BE2C (cell line): ENCODE measurements at regions not wholly inside any gene's neighbourhood (a gene's known extent, or its start where the extent isn't known, plus 50 kb on each side); places are given as distances from the start of the nearest gene placed in this dataset.

Experiments used
- DNase-seq: peaks from one replicate; pipeline ENCODE4 v3.0.0-alpha.2; 2020
- H3K27me3 ChIP-seq: fragments of 250-450 bp; sonication (Bioruptor Pico); 2 replicates; pipeline ENCODE4 v1.5.1; 2020; ENCODE audit warnings: mild to moderate bottlenecking
- H3K36me3 ChIP-seq: fragments of 250-450 bp; sonication (Bioruptor Pico); 2 replicates; pipeline ENCODE4 v1.5.1; 2020; ENCODE audit warnings: mild to moderate bottlenecking
- H3K4me1 ChIP-seq: fragments of 250-450 bp; sonication (Bioruptor Pico); 2 replicates; pipeline ENCODE4 v1.5.1; 2020
- H3K4me3 ChIP-seq: 2 replicates; pipeline ENCODE4 v1.5.1; 2011; ENCODE audit warnings: low read depth, low read length
- H3K9me3 ChIP-seq: fragments of 250-450 bp; sonication (Bioruptor Pico); 2 replicates; pipeline ENCODE4 v1.5.1; 2020
- CTCF ChIP-seq: IDR thresholded peaks from 2 replicates; pipeline ENCODE4 v1.5.1; 2012; ENCODE audit warnings: mild to moderate bottlenecking, low read depth, low read length

DNA sequence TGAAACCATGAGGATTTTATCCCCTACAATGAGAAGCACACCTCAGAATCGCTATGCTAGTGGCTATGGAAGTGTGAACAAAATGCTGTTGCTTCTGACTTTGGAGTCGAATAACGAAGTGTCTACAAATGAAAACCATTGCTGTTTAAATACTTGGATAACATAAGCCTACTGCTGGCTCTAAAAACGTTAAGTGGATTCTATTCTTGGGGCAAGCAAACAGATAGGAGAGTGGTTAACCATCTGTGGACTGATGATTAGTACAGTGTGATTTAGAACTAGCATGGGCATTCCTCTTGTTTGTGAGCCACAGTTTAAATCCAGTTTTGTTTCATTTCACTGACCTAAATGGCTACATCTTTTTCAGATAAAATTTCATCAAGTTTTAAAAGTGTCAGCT, 109.7 kb upstream of the PNPLA4 start:
- no peaks in the 10 kb centered on the region for H3K9me3 ChIP-seq
- H3K36me3 ChIP-seq: no peaks in the 10 kb centered on the region
- no peak overlapping the region for H3K4me3 ChIP-seq
- TF ChIP-seq CTCF: no peak
- no peaks in the 10 kb centered on the region for H3K27me3 ChIP-seq
- DNase-seq: no peak
- H3K4me1 ChIP-seq: no peaks in the 10 kb centered on the region

DNA sequence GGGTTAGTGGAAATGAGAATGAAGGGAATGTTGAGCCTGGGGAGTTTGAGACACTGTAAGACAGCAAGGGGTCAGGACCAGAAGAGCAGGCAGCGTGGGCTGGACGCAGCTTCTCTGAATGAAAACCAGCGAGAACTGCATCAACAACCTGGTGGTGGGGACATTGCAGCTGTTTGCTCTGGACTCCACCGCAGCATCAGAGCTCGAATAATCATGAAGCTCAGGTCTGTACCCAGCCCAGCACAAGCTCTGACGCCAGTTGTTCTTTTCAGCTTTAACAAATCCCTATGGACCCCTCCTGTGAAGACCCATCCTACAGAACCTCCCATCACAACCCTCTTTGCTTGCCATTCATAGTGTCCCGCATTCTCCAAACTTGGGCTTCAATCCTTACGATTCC, 106.8 kb upstream of the PNPLA4 start:
- Histone ChIP-seq H3K9me3 (no peaks in the 10 kb centered on the region), H3K4me3 (no peak overlapping the region), H3K27me3 (no peaks in the 10 kb centered on the region), H3K36me3 (no peaks in the 10 kb centered on the region), H3K4me1 (no peaks in the 10 kb centered on the region)
- no peak for DNase-seq
- no peak for TF ChIP-seq CTCF

DNA sequence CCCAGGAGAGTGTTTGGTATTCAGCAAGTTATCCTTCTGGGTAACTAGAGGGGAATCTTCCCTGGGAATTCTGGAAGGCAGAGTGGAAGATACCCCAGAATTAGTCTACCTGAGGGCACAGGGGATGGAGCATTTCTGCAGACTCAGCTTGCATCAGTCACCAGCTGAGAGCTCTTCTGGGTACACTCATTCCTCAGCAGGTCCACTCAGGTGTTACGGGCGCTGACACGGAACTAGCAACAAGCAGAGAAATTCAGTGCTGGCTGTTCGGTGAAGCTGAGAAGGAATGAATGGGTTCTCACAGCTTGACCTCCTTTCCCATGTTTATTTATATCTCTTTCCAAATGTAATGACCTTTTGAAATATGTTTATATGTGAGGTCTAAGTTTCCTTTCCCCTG, 106.0 kb upstream of the PNPLA4 start:
- DNase-seq: no peak
- no peaks in the 10 kb centered on the region for H3K36me3 ChIP-seq
- no peaks in the 10 kb centered on the region for H3K9me3 ChIP-seq
- TF ChIP-seq CTCF: no peak
- H3K27me3 ChIP-seq: no peaks in the 10 kb centered on the region
- no peaks in the 10 kb centered on the region for H3K4me1 ChIP-seq
- no peak overlapping the region for H3K4me3 ChIP-seq

DNA sequence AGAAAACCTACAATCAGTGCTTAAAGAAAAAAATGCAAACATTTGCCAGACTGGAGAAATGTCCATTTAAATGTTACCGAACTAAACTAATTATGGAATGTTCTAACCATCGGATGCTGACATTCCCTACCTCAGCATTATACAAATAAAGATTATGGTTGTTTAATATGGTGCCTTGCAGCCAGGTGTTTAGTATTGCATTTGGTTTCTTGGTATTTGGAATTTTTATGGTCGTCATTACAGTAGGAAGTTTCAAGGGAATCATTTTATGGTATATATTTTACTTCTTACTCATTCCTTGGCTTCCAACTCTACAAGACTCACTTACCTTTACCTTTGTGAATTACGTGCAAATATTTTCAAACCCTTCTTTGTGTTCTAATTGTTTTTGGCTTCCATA, 103.1 kb upstream of the PNPLA4 start:
- Histone ChIP-seq H3K9me3 (no peaks in the 10 kb centered on the region), H3K4me3 (no peak overlapping the region), H3K36me3 (no peaks in the 10 kb centered on the region), H3K4me1 (no peaks in the 10 kb centered on the region), H3K27me3 (no peaks in the 10 kb centered on the region)
- no peak for TF ChIP-seq CTCF
- no peak for DNase-seq

GRCh38 chrX:8027827-8028226, 100.6 kb upstream of the PNPLA4 start:
- Histone ChIP-seq H3K36me3 (no peaks in the 10 kb centered on the region), H3K9me3 (no peaks in the 10 kb centered on the region), H3K4me3 (no peak overlapping the region), H3K27me3 (no peaks in the 10 kb centered on the region), H3K4me1 (no peaks in the 10 kb centered on the region)
- no peak for DNase-seq
- TF ChIP-seq CTCF: no peak

DNA sequence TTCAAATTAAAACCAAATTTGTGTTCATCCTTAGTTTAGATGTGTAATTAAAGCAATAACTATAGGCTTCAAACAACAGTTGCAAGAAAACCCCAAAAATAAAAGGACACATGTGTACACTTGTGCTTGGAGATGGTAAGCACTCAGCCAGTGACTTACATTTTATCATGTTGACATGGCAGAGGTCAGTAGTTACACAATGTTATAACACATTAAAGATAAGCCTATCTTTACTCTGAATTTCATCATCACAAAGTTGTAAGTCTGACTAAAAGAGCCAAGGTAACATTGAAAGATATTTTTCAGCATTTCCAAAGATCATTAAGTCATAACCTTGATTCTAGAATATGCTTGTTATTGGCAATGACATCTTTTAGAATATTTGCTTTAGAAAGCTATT, 98.5 kb upstream of the PNPLA4 start:
- no peaks in the 10 kb centered on the region for H3K36me3 ChIP-seq
- H3K9me3 ChIP-seq: no peaks in the 10 kb centered on the region
- H3K4me3 ChIP-seq: no peak overlapping the region
- no peaks in the 10 kb centered on the region for H3K27me3 ChIP-seq
- no peak for DNase-seq
- H3K4me1 ChIP-seq: no peaks in the 10 kb centered on the region
- TF ChIP-seq CTCF: no peak
